IMR-90 (cell line): ENCODE measurements at regions not wholly inside any gene's neighbourhood (a gene's known extent, or its start where the extent isn't known, plus 50 kb on each side); places are given as distances from the start of the nearest gene placed in this dataset.

ENCODE experiments used
- ATAC-seq: fragments of 200-7000 bp; cut with Tn5 transposase; 2 replicates; pipeline ENCODE4 v1.9.1; 2020; ENCODE audit warnings: low read depth, mild to moderate bottlenecking, moderate library complexity
- BruUV-seq: library from RNA; stranded (reverse); fragments of 400-500 nt; replicated peaks from 2 replicates; lab custom pipeline; 2021; lab: Mats Ljungman, UMichigan
- CTCF ChIA-PET: fragments of 300-600 bp; formaldehyde crosslinking; extraction: SDS; loops from one replicate; lab custom pipeline; 2021; ENCODE audit warnings: antibody characterized with exemption; lab: Yijun Ruan, JAX
- POLR2A ChIA-PET: fragments of 300-600 bp; sonication (Branson Sonifier 250); formaldehyde crosslinking; loops from one replicate; lab custom pipeline; 2022; ENCODE audit warnings: antibody characterized with exemption; ENCODE audit not compliant: unreplicated experiment; lab: Charles Lee
- DNase-seq: peaks from one replicate; pipeline ENCODE4 v3.0.0; 2013
- H2AFZ ChIP-seq: replicated peaks from 2 replicates; pipeline ENCODE3; 2013; ENCODE audit warnings: low read length, mild to moderate bottlenecking; ENCODE audit not compliant: poor library complexity
- H2AK5ac ChIP-seq: 2 replicates; pipeline ENCODE4 v1.6.1; 2013; ENCODE audit warnings: low read depth, low read length, inconsistent platforms
- H2AK9ac ChIP-seq: replicated peaks from 2 replicates; pipeline ENCODE3; 2013; ENCODE audit warnings: mild to moderate bottlenecking, low read depth, low read length, moderate library complexity; ENCODE audit not compliant: poor library complexity
- H2BK120ac ChIP-seq: 2 replicates; pipeline ENCODE4 v1.6.1; 2013; ENCODE audit warnings: low read depth, low read length, inconsistent platforms
- H2BK15ac ChIP-seq: 3 replicates; pipeline ENCODE4 v1.6.1; 2013; ENCODE audit warnings: low read depth, low read length, inconsistent platforms
- H2BK20ac ChIP-seq: 2 replicates; pipeline ENCODE4 v1.6.1; 2013; ENCODE audit warnings: low read depth, mild to moderate bottlenecking, inconsistent platforms, low read length, moderate library complexity
- H2BK5ac ChIP-seq: 2 replicates; pipeline ENCODE4 v1.6.1; 2013; ENCODE audit warnings: mild to moderate bottlenecking, low read depth, low read length, inconsistent platforms; ENCODE audit not compliant: poor library complexity, severe bottlenecking
- H3K14ac ChIP-seq: replicated peaks from 2 replicates; pipeline ENCODE4 v1.6.1; 2013; ENCODE audit warnings: low read depth, low read length, inconsistent platforms
- H3K18ac ChIP-seq: 2 replicates; pipeline ENCODE4 v1.6.1; 2013; ENCODE audit warnings: low read depth, low read length, control low read depth
- H3K23ac ChIP-seq: 2 replicates; pipeline ENCODE4 v1.6.1; 2013; ENCODE audit warnings: low read depth, low read length, inconsistent platforms
- H3K27ac ChIP-seq: 2 replicates; pipeline ENCODE4 v1.5.1; 2013; ENCODE audit warnings: mild to moderate bottlenecking, control low read depth, low read length; ENCODE audit not compliant: insufficient read depth
- H3K27me3 ChIP-seq: 2 replicates; pipeline ENCODE4 v1.6.1; 2013; ENCODE audit warnings: low read length; ENCODE audit not compliant: control insufficient read depth, insufficient read depth
- H3K36me3 ChIP-seq: 2 replicates; pipeline ENCODE4 v1.6.1; 2013; ENCODE audit warnings: low read length, mixed read lengths; ENCODE audit not compliant: control insufficient read depth, insufficient read depth
- H3K4ac ChIP-seq: 2 replicates; pipeline ENCODE4 v1.6.1; 2013; ENCODE audit warnings: low read depth, low read length, inconsistent platforms
- H3K4me1 ChIP-seq: 2 replicates; pipeline ENCODE4 v1.6.1; 2013; ENCODE audit warnings: low read length, mixed read lengths; ENCODE audit not compliant: control insufficient read depth, insufficient read depth
- H3K4me2 ChIP-seq: 2 replicates; pipeline ENCODE4 v1.6.1; 2013; ENCODE audit warnings: low read depth, mild to moderate bottlenecking, control low read depth, low read length, moderate library complexity
- H3K4me3 ChIP-seq: 2 replicates; pipeline ENCODE4 v1.5.1; 2013; ENCODE audit warnings: low read depth, mild to moderate bottlenecking, control low read depth, low read length, moderate library complexity; ENCODE audit not compliant: insufficient read depth
- H3K56ac ChIP-seq: 2 replicates; pipeline ENCODE4 v1.6.1; 2013; ENCODE audit warnings: low read length, inconsistent platforms; ENCODE audit not compliant: insufficient read depth; ENCODE audit errors: extremely low read depth
- H3K79me1 ChIP-seq, 2 experiments: 2 replicates each; pipeline ENCODE4 v1.6.1; 2013; ENCODE audit warnings: low read length in 2 of 2, inconsistent platforms in 1 of 2, low read depth in 1 of 2
- H3K9ac ChIP-seq: 2 replicates; pipeline ENCODE4 v1.6.1; 2013; ENCODE audit warnings: low read depth, low read length, control low read depth
- H3K9me1 ChIP-seq: 2 replicates; pipeline ENCODE4 v1.6.1; 2013; ENCODE audit warnings: low read length, inconsistent platforms; ENCODE audit not compliant: insufficient read depth
- H3K9me3 ChIP-seq: 2 replicates; pipeline ENCODE4 v1.6.1; 2013; ENCODE audit warnings: low read length; ENCODE audit not compliant: control insufficient read depth, insufficient read depth
- H4K20me1 ChIP-seq: 2 replicates; pipeline ENCODE4 v1.6.1; 2013; ENCODE audit warnings: low read length, inconsistent platforms; ENCODE audit not compliant: insufficient read depth
- H4K5ac ChIP-seq: 2 replicates; pipeline ENCODE4 v1.6.1; 2013; ENCODE audit warnings: mild to moderate bottlenecking, low read depth, low read length, control low read depth
- H4K8ac ChIP-seq, 2 experiments: 2 replicates each; pipeline ENCODE4 v1.6.1; 2013; ENCODE audit warnings: low read depth in 2 of 2, low read length in 2 of 2, control low read depth in 1 of 2, inconsistent platforms in 1 of 2
- H4K91ac ChIP-seq: 2 replicates; pipeline ENCODE4 v1.6.1; 2013; ENCODE audit warnings: low read depth, low read length, inconsistent platforms; ENCODE audit not compliant: insufficient read depth
- BHLHE40 ChIP-seq: fragments of 150-350 bp; IDR thresholded peaks from 2 replicates; pipeline ENCODE4 v1.6.1; 2016; ENCODE audit warnings: mild to moderate bottlenecking, low read depth, low read length
- CEBPB ChIP-seq: IDR thresholded peaks from 2 replicates; pipeline ENCODE4 v1.6.1; 2012; ENCODE audit warnings: low read depth, low read length, improper control_type of control experiment
- CHD1 ChIP-seq: IDR thresholded peaks from 2 replicates; pipeline ENCODE4 v1.6.1; 2012; ENCODE audit warnings: low read depth, low read length, improper control_type of control experiment
- FOS ChIP-seq: fragments of 150-350 bp; IDR thresholded peaks from 2 replicates; pipeline ENCODE4 v1.6.1; 2016; ENCODE audit warnings: low read depth, low read length
- MAFK ChIP-seq: IDR thresholded peaks from 2 replicates; pipeline ENCODE4 v1.6.1; 2012; ENCODE audit warnings: low read depth, low read length, improper control_type of control experiment
- MAZ ChIP-seq: IDR thresholded peaks from 2 replicates; pipeline ENCODE4 v1.6.1; 2012; ENCODE audit warnings: low read depth, mild to moderate bottlenecking, low read length, improper control_type of control experiment, moderate library complexity, borderline replicate concordance
- MXI1 ChIP-seq: IDR thresholded peaks from 2 replicates; pipeline ENCODE4 v1.6.1; 2012; ENCODE audit warnings: low read depth, mild to moderate bottlenecking, low read length, moderate library complexity, borderline replicate concordance
- NFE2L2 ChIP-seq: fragments of 150-350 bp; IDR thresholded peaks from 2 replicates; pipeline ENCODE4 v1.6.1; 2016; ENCODE audit warnings: low read depth, mild to moderate bottlenecking, low read length
- POLR2A ChIP-seq: IDR thresholded peaks from 2 replicates; pipeline ENCODE4 v1.6.1; 2012; ENCODE audit warnings: mild to moderate bottlenecking, low read depth, low read length
- RAD21 ChIP-seq: IDR thresholded peaks from 2 replicates; pipeline ENCODE4 v1.6.1; 2012; ENCODE audit warnings: low read length, improper control_type of control experiment
- RCOR1 ChIP-seq: IDR thresholded peaks from 2 replicates; pipeline ENCODE4 v1.6.1; 2012; ENCODE audit warnings: mild to moderate bottlenecking, low read length, improper control_type of control experiment; ENCODE audit not compliant: insufficient replicate concordance
- RFX5 ChIP-seq: IDR thresholded peaks from 2 replicates; pipeline ENCODE4 v1.8.0; 2012; ENCODE audit warnings: low read depth, mild to moderate bottlenecking, low read length, moderate library complexity
- SMC3 ChIP-seq: fragments of 150-350 bp; IDR thresholded peaks from 2 replicates; pipeline ENCODE4 v1.6.1; 2016; ENCODE audit warnings: low read depth, mild to moderate bottlenecking, antibody characterized with exemption, low read length, moderate library complexity
- WGBS, 2 experiments: methylation state at CpG; one replicate each; pipeline versions ENCODE4 v1.1.5 to v1.1.7; 2013; ENCODE audit warnings: missing lambda C conversion rate in 2 of 2; ENCODE audit not compliant: insufficient read length in 1 of 2; ENCODE audit errors: extremely low coverage in 2 of 2; 5-methylcytosine and 5-hydroxymethylcytosine counted together
- dilution Hi-C: fragments of 300-500 bp; cut with HindIII; formaldehyde crosslinking; loops from one replicate; pipeline ENCODE4 v1.14.3; 2018; ENCODE audit warnings: low sequenced_read_pairs; ENCODE audit not compliant: unreplicated experiment
- in situ Hi-C: fragments of 300-500 bp; cut with MboI; formaldehyde crosslinking; loops from 3 replicates; pipeline ENCODE4 v1.14.3; 2019; ENCODE audit warnings: low sequenced_read_pairs, inconsistent platforms, mixed read lengths
- intact Hi-C: fragments of 100-400 bp; cut with micrococcal nuclease; formaldehyde crosslinking; loops from 2 replicates; pipeline ENCODE4 v1.10.0; 2022
- TF ChIP-seq, protein P1 (sequence below): fragments of 150-350 bp; IDR thresholded peaks from 2 replicates; pipeline ENCODE4 v1.6.1; 2017; ENCODE audit warnings: mild to moderate bottlenecking, antibody characterized with exemption, low read length, low read depth
- TF ChIP-seq, protein P2 (sequence below): fragments of 150-350 bp; IDR thresholded peaks from 2 replicates; pipeline ENCODE4 v1.6.1; 2016; ENCODE audit warnings: low read depth, mild to moderate bottlenecking, low read length, moderate library complexity, borderline replicate concordance
- TF ChIP-seq, protein P3 (sequence below): conservative IDR thresholded peaks from 2 replicates; pipeline ENCODE4 v1.5.1; 2012; ENCODE audit warnings: mild to moderate bottlenecking, low read depth, low read length, improper control_type of control experiment

- H3K79me1 ChIP-seq: no peaks in the 10 kb centered on the region
- WGBS, 2 experiments: no CpG with 5 or more reads among the region's 4 CpGs
- no TSS peak for BruUV-seq
- dilution Hi-C loops (no loop called here), in situ Hi-C loops (no loop called here), intact Hi-C loops (no loop called here)
- no peak for ATAC-seq
- TF ChIP-seq NFE2L2 (no peak), FOS (no peak), MXI1 (no peak), CHD1 (no peak), MAZ (no peak), RCOR1 (no peak), MAFK (no peak), RFX5 (no peak), RAD21 (no peak), BHLHE40 (no peak), POLR2A (no peak), SMC3 (no peak), CEBPB (no peak)
- TF ChIP-seq, protein P1, sequence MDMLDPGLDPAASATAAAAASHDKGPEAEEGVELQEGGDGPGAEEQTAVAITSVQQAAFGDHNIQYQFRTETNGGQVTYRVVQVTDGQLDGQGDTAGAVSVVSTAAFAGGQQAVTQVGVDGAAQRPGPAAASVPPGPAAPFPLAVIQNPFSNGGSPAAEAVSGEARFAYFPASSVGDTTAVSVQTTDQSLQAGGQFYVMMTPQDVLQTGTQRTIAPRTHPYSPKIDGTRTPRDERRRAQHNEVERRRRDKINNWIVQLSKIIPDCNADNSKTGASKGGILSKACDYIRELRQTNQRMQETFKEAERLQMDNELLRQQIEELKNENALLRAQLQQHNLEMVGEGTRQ: no peak
- TF ChIP-seq, protein P2, sequence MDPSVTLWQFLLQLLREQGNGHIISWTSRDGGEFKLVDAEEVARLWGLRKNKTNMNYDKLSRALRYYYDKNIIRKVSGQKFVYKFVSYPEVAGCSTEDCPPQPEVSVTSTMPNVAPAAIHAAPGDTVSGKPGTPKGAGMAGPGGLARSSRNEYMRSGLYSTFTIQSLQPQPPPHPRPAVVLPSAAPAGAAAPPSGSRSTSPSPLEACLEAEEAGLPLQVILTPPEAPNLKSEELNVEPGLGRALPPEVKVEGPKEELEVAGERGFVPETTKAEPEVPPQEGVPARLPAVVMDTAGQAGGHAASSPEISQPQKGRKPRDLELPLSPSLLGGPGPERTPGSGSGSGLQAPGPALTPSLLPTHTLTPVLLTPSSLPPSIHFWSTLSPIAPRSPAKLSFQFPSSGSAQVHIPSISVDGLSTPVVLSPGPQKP: no peak
- TF ChIP-seq, protein P3, sequence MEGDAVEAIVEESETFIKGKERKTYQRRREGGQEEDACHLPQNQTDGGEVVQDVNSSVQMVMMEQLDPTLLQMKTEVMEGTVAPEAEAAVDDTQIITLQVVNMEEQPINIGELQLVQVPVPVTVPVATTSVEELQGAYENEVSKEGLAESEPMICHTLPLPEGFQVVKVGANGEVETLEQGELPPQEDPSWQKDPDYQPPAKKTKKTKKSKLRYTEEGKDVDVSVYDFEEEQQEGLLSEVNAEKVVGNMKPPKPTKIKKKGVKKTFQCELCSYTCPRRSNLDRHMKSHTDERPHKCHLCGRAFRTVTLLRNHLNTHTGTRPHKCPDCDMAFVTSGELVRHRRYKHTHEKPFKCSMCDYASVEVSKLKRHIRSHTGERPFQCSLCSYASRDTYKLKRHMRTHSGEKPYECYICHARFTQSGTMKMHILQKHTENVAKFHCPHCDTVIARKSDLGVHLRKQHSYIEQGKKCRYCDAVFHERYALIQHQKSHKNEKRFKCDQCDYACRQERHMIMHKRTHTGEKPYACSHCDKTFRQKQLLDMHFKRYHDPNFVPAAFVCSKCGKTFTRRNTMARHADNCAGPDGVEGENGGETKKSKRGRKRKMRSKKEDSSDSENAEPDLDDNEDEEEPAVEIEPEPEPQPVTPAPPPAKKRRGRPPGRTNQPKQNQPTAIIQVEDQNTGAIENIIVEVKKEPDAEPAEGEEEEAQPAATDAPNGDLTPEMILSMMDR: no peak
- H3K36me3 ChIP-seq: no peaks in the 10 kb centered on the region
- H3K27ac ChIP-seq: no peak overlapping the region
- H2BK15ac ChIP-seq: no peak overlapping the region
- H3K4ac ChIP-seq: no peak overlapping the region
- H2AFZ ChIP-seq: no peak overlapping the region
- no peak overlapping the region for H3K56ac ChIP-seq
- no peaks in the 10 kb centered on the region for H3K4me1 ChIP-seq
- no peak overlapping the region for H2BK120ac ChIP-seq
- no peak overlapping the region for H2AK9ac ChIP-seq
- H3K18ac ChIP-seq: no peak overlapping the region
- no peak overlapping the region for H2BK5ac ChIP-seq
- no peak overlapping the region for H2AK5ac ChIP-seq
- H3K27me3 ChIP-seq: no peaks in the 10 kb centered on the region
- H3K4me3 ChIP-seq: no peak overlapping the region
- H3K4me2 ChIP-seq: no peak overlapping the region
- H4K8ac ChIP-seq: no peak overlapping the region
- H4K20me1 ChIP-seq: no peaks in the 10 kb centered on the region
- no peak overlapping the region for H3K9ac ChIP-seq
- POLR2A ChIA-PET: no interaction called here
- H3K9me1 ChIP-seq: no peaks in the 10 kb centered on the region
- H3K23ac ChIP-seq: no peak overlapping the region
- no peak overlapping the region for H4K91ac ChIP-seq
- CTCF ChIA-PET: no interaction called here
- DNase-seq: no peak
- no peak overlapping the region for H2BK20ac ChIP-seq
- H3K9me3 ChIP-seq: no peaks in the 10 kb centered on the region; the same call in none of the 2 replicates
- H4K5ac ChIP-seq: no peak overlapping the region
- no peak overlapping the region for H3K14ac ChIP-seq
Measured at GRCh38 chr18:66662632-66663031, 58.7 kb upstream of the CDH19 start.
